IPS DF 6.9 (cell line): ENCODE measurements at regions not wholly inside any gene's neighbourhood (a gene's known extent, or its start where the extent isn't known, plus 50 kb on each side); places are given as distances from the start of the nearest gene placed in this dataset.

ENCODE experiments used
- DNase-seq: peaks from one replicate; pipeline ENCODE4 v3.0.0-alpha.2; 2013; ENCODE audit warnings: low read depth, low spot score
- H3K27ac ChIP-seq: one replicate; pipeline ENCODE4 v1.5.1; 2013; ENCODE audit warnings: low read length, control low read depth
- H3K27me3 ChIP-seq: 2 replicates; pipeline ENCODE4 v1.6.1; 2013; ENCODE audit warnings: mild to moderate bottlenecking, low read length; ENCODE audit not compliant: control insufficient read depth, insufficient read depth
- H3K36me3 ChIP-seq: 2 replicates; pipeline ENCODE4 v1.6.1; 2013; ENCODE audit warnings: low read length; ENCODE audit not compliant: control insufficient read depth, insufficient read depth
- H3K4me1 ChIP-seq: 2 replicates; pipeline ENCODE4 v1.6.1; 2013; ENCODE audit warnings: low read length; ENCODE audit not compliant: control insufficient read depth, insufficient read depth
- H3K4me3 ChIP-seq: 2 replicates; pipeline ENCODE4 v1.5.1; 2013; ENCODE audit warnings: mild to moderate bottlenecking, low read length
- H3K9me3 ChIP-seq: 2 replicates; pipeline ENCODE4 v1.6.1; 2013; ENCODE audit warnings: low read length, inconsistent platforms; ENCODE audit not compliant: control insufficient read depth, insufficient read depth
- WGBS: extraction: QIAGEN DNeasy Blood & Tissue Kit; methylation state at CpG from one replicate; pipeline ENCODE4 v1.1.7; 2013; ENCODE audit warnings: mixed read lengths, missing lambda C conversion rate; ENCODE audit not compliant: insufficient read length, insufficient coverage; 5-methylcytosine and 5-hydroxymethylcytosine counted together

GRCh38 chr5:56569566-56569965 is 245.8 kb upstream of the MAP3K1 start:
- Histone ChIP-seq H3K36me3 (no peaks in the 10 kb centered on the region), H3K27ac (no peak overlapping the region), H3K9me3 (no peaks in the 10 kb centered on the region), H3K4me3 (no peak overlapping the region), H3K4me1 (no peaks in the 10 kb centered on the region), H3K27me3 (no peaks in the 10 kb centered on the region)
- WGBS = no CpG with 5 or more reads among the region's 1 CpG
- DNase-seq = no peak

- H3K4me3 ChIP-seq = no peak overlapping the region
- WGBS = no CpG with 5 or more reads among the region's 3 CpGs
- no peak for DNase-seq
Observed at GRCh38 chr5:56569076-56569475, 246.3 kb upstream of the MAP3K1 start.

GRCh38 chr5:56567278-56567677 is 248.1 kb upstream of the MAP3K1 start:
- no CpG with 5 or more reads among the region's 4 CpGs for WGBS
- no peak overlapping the region for H3K27ac ChIP-seq
- no peak for DNase-seq

More at GRCh38 chr5:56569076-56569475, 246.3 kb upstream of the MAP3K1 start:
- no peaks in the 10 kb centered on the region for H3K36me3 ChIP-seq
- H3K4me1 ChIP-seq = no peaks in the 10 kb centered on the region
- H3K9me3 ChIP-seq = no peaks in the 10 kb centered on the region
- no peak overlapping the region for H3K27ac ChIP-seq
- H3K27me3 ChIP-seq = no peaks in the 10 kb centered on the region

GRCh38 chr5:56566374-56567249 is 248.7 kb upstream of the MAP3K1 start:
- WGBS = no CpG with 5 or more reads among the region's 12 CpGs
- Histone ChIP-seq H3K27ac (no peak overlapping the region), H3K4me3 (no peak overlapping the region), H3K9me3 (no peaks in the 10 kb centered on the region), H3K27me3 (no peaks in the 10 kb centered on the region), H3K36me3 (no peaks in the 10 kb centered on the region), H3K4me1 (no peaks in the 10 kb centered on the region)
- no peak for DNase-seq

More at GRCh38 chr5:56567278-56567677, 248.1 kb upstream of the MAP3K1 start:
- Histone ChIP-seq H3K4me3 (no peak overlapping the region), H3K36me3 (no peaks in the 10 kb centered on the region), H3K27me3 (no peaks in the 10 kb centered on the region), H3K4me1 (no peaks in the 10 kb centered on the region), H3K9me3 (no peaks in the 10 kb centered on the region)

GRCh38 chr5:56565644-56566043 is 249.7 kb upstream of the MAP3K1 start:
- WGBS = no CpG with 5 or more reads among the region's 3 CpGs
- H3K27ac ChIP-seq = no peak overlapping the region

GRCh38 chr5:56565283-56565615 is 250.1 kb upstream of the MAP3K1 start:
- Histone ChIP-seq H3K27me3 (no peaks in the 10 kb centered on the region), H3K4me3 (no peak overlapping the region), H3K9me3 (no peaks in the 10 kb centered on the region), H3K36me3 (no peaks in the 10 kb centered on the region), H3K4me1 (no peaks in the 10 kb centered on the region), H3K27ac (no peak overlapping the region)
- no CpG with 5 or more reads among the region's 3 CpGs for WGBS
- DNase-seq = no peak

More at GRCh38 chr5:56565644-56566043, 249.7 kb upstream of the MAP3K1 start:
- no peaks in the 10 kb centered on the region for H3K4me1 ChIP-seq
- no peaks in the 10 kb centered on the region for H3K36me3 ChIP-seq
- H3K27me3 ChIP-seq = no peaks in the 10 kb centered on the region
- no peak overlapping the region for H3K4me3 ChIP-seq
- no peaks in the 10 kb centered on the region for H3K9me3 ChIP-seq
- no peak for DNase-seq

- H3K27ac ChIP-seq = no peak overlapping the region
- no peaks in the 10 kb centered on the region for H3K36me3 ChIP-seq
- no peaks in the 10 kb centered on the region for H3K27me3 ChIP-seq
- H3K9me3 ChIP-seq = no peaks in the 10 kb centered on the region
- DNase-seq = no peak
- no peaks in the 10 kb centered on the region for H3K4me1 ChIP-seq
- no CpG with 5 or more reads among the region's 7 CpGs for WGBS
- H3K4me3 ChIP-seq = no peak overlapping the region
Observed at GRCh38 chr5:56564541-56565282, 250.6 kb upstream of the MAP3K1 start.

- no CpG with 5 or more reads among the region's 2 CpGs for WGBS
- no peaks in the 10 kb centered on the region for H3K4me1 ChIP-seq
Observed at GRCh38 chr5:56561455-56561854, 253.9 kb upstream of the MAP3K1 start.

GRCh38 chr5:56558131-56558745 is 257.1 kb upstream of the MAP3K1 start:
- H3K27me3 ChIP-seq = no peaks in the 10 kb centered on the region
- 100% methylated on average over 1 of the region's 4 CpGs for WGBS
- no peaks in the 10 kb centered on the region for H3K4me1 ChIP-seq
- H3K9me3 ChIP-seq = no peaks in the 10 kb centered on the region
- no peak for DNase-seq
- H3K4me3 ChIP-seq = no peak overlapping the region
- H3K27ac ChIP-seq = no peak overlapping the region
- H3K36me3 ChIP-seq = no peaks in the 10 kb centered on the region

More at GRCh38 chr5:56561455-56561854, 253.9 kb upstream of the MAP3K1 start:
- H3K27me3 ChIP-seq = no peaks in the 10 kb centered on the region
- no peaks in the 10 kb centered on the region for H3K9me3 ChIP-seq
- H3K27ac ChIP-seq = no peak overlapping the region
- DNase-seq = no peak
- no peak overlapping the region for H3K4me3 ChIP-seq
- H3K36me3 ChIP-seq = no peaks in the 10 kb centered on the region

- Histone ChIP-seq H3K27me3 (no peaks in the 10 kb centered on the region), H3K36me3 (no peaks in the 10 kb centered on the region), H3K9me3 (no peaks in the 10 kb centered on the region), H3K4me1 (no peaks in the 10 kb centered on the region), H3K4me3 (no peak overlapping the region), H3K27ac (no peak overlapping the region)
- DNase-seq = no peak
- no CpG with 5 or more reads among the region's 3 CpGs for WGBS
Observed at GRCh38 chr5:56557198-56557597, 258.2 kb upstream of the MAP3K1 start.
